Stimulated activated CD8-positive, alpha-beta memory T cell treated with anti-CD3 and anti-CD28 coated beads, Interleukin-7, amount 100 ng/mL, for 1 hour (primary cell): ENCODE measurements at regions not wholly inside any gene's neighbourhood (a gene's known extent, or its start where the extent isn't known, plus 50 kb on each side); places are given as distances from the start of the nearest gene placed in this dataset.
"Not testable (repeated sequence)": the region's sequence is repeated elsewhere in the genome, so short reads cannot be mapped to it uniquely, and the experiment has no call there.

Source experiments
- DNase-seq, 2 donors: peaks; one replicate each; pipeline ENCODE4 v3.0.0-alpha.2; 2020; ENCODE audit warnings: low read depth in 2 of 2

DNA sequence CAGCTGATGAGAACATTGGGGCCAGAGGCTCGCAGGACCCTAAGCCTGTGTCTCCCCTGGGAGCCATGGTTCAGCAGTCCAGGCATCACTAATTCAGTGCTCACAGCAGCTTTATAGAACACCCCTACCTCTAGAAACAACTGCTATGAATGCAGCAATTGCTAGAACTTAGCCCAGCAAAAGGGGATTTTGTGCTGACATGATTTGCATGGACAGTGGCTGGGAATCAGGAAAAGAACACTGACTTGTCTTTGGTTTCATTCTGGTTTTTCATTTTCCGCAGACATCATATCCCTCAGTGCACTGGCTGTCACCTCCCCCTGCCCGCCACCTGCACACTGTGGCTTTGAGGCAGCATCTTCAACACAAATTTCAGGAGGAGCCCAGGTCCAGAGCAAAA lies 3964.9 kb upstream of the TPTE start:
- DNase-seq: not testable (repeated sequence)

DNA sequence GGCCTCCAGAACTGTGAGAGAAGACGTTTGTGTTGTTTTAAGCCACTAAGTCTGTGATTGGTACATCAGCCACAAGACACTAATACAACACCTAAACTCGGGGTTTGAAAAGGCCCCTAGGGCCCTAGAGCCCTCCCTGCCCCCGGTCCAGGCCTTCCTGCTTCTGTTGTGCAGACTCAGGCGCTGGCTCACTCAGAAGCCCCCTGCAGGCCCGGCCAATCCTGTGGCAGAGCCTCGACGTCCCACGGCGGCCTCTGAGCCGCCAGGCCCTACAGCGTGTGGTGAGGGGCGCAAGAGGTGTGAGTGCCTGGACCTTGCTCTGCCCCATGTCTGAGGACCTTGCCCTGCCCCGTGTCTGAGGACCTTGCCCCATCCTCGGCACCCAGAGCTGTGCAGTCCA lies 3964.0 kb upstream of the TPTE start:
- not testable (repeated sequence) for DNase-seq

GRCh38 chr21:6561168-6561567 lies 3960.2 kb upstream of the TPTE start:
- not testable (repeated sequence) for DNase-seq

DNA sequence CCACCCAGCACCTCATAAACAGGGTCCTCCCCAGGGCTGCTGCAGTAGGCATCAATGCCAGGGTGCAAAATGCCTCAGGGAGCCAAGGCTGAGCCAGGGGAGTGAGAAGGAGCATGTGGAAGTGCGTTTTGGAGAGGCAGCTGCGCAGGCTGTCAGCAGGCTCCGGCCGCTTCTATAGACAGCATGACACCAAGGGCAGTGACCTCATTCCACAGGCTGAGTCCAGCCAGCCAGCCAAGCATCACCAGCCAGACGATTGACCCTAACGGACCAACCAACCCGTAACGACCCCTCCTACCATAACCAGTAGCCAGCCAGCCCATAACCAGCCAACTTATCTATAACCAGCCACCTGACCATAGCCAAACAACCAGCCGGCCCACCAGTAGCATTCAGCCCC lies 3959.8 kb upstream of the TPTE start:
- DNase-seq: not testable (repeated sequence)

DNA sequence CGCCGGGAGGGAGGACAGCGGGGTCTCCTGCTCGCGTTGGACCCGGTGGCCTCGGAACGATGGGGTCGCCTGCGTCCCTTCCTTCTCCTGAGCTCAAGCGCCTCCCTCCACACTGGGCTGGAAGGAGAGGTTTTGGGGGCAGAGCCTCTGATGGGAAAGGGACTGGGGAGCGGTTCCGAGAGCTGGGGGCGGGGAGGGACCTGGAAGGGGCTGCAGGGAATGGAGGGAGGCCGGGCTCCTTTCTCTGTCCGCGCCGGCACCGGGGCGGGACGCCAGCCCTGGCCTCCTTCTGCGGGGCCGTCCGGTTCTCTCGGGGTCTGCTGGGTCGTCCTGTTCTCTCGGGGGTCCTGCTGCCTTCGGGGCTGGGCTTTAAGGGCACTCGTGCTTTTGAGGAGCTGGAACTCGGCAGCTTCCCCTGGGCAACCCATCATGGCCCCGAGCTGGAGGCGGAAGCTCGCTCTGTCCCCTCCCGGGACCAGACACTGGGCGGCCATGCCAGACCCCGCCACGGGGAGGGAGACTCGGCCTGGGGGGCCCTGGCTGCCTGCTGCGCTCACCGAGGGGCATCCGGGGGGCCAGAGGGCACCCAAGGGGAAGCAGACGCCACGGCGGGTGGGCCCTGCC lies 3956.7 kb upstream of the TPTE start:
- DNase-seq: not testable (repeated sequence)

DNA sequence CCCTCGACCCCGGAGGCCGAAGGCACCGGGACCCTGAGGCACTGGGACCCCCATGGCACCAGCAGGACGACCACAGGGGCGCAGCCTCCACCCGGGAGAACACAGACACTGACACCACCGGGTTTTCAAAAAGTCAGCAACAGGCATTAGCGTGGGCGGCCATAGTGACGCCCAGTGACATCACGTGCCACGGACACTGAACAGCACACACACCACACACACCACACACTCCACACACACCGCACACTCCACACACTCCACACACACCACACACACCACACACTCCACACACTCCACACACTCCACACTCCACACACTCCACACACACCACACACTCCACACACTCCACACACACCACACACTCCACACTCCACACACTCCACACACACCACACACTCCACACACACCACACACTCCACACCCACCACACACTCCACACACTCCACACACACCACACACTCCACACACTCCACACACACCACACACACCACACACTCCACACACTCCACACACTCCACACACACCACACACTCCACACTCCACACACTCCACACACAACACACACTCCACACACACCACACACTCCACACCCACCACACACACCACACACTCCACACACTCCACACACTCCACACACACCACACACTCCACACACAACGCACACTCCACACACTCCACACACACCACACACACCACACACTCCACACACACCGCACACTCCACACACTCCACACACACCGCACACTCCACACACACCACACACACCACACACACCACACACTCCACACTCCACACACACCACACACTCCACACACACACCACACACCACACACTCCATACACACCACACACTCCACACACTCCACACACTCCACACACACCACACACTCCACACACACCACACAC lies 3955.9 kb upstream of the TPTE start:
- not testable (repeated sequence) for DNase-seq

DNA sequence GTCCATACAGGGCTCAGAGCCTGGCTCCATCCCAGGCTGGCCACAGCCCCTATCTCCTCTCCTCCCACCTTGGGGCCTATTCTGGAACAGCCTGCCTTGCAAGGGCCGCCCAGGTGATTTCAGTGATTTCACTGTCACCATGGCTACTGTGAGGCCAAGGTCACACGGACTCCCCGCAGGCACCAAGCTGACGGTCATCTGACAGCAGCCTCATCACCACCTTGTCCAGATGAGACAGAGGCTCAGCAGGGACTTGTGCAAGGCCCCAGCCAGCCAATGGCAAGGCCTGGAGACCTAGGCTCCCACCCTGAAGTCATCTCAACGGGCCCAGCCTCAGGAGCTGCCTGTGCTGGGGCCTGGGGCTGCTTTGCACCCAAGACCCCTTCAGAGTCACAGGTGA lies 3953.8 kb upstream of the TPTE start:
- DNase-seq: not testable (repeated sequence)

DNA sequence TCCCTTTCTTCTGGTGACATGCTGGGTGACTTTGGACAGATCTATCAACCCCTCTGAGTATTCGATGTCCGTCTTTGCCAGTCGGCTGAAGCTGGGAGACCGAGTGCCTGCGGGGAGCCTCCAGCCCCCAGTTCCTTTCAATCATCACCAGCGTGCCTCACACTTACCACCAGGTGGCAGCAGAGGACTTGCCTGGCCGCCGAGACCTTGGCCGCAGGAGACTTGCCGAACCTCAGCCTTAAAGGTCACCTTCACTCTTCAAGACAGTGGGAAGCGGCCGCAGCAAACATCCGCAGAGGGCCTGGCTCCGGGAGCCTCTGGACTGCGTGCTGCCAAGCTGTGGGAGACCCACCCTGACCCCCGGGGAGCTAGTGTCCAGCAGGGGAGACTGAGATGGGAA lies 3952.2 kb upstream of the TPTE start:
- DNase-seq: not testable (repeated sequence)

DNA sequence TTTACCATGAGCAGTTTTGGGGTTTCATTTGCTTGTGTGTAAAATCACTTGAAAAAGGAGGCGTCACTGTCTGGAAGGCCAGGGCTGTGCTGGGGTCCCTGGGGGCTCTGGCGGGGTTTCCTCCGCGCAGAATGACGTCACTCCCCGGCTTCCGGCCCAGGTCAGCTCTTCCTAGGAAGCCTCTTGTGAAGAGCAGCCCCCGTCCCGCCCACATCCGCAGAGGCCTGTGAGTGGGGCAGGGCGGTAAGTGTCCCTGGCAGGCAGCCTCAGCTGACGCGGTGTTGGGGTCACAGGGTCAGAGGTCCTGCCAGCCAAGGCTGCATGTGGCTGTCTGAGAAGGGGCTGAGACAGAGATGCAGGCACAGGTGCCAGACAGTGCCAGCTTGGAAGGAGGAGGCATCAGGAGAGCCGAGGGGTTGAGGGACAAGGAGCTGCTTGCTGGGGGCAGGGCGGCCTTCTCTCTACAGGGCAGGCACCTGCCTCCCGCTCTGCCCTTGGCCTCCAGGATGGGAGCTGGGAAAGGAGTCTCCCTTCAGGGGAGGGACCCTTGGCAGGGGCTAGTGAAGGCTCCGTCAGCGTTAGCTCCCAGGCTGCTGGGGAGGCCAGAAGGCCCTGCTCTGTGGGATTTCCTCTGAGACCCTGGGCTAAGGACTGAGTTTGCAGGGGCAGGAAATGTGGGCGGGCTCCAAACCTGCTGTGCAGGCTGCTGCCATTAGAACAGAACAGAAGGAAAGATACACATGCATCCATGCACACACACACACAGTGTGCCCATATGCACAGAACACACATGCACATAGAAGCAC lies 3951.6 kb upstream of the TPTE start:
- DNase-seq: not testable (repeated sequence)

GRCh38 chr21:6570700-6571368 lies 3950.5 kb upstream of the TPTE start:
- DNase-seq: not testable (repeated sequence)

GRCh38 chr21:6573576-6573975 lies 3947.8 kb upstream of the TPTE start:
- not testable (repeated sequence) for DNase-seq

DNA sequence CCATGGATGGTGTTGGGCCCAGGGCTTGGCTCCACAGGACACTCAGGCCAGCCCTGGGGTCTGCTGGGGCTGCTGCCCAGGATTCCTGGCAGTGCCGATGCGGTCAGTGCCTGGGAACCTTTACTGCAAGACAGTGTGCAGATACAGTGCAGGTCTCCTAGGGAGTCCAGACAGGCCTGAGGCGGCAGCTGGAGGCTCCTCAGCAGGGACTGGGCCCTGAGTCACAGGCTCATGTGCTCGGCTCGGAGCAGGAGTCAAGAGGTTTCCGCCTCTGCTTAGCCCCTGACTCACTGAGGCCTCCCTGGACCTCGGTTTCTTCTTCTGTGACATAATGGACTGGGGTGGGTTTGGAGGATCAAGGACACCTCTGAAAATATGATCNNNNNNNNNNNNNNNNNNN lies 3941.6 kb upstream of the TPTE start:
- not testable (repeated sequence) for DNase-seq
